Endodermal cell (in vitro differentiated cells): ENCODE measurements at regions not wholly inside any gene's neighbourhood (a gene's known extent, or its start where the extent isn't known, plus 50 kb on each side); places are given as distances from the start of the nearest gene placed in this dataset.
"Not testable (repeated sequence)": the region's sequence is repeated elsewhere in the genome, so short reads cannot be mapped to it uniquely, and the experiment has no call there.

Experiments
- DNase-seq: peaks from one replicate; pipeline ENCODE4 v3.0.0-alpha.2; 2017
- H3K27ac ChIP-seq: 2 replicates; pipeline ENCODE4 v1.5.1; 2013; ENCODE audit warnings: mild to moderate bottlenecking, low read depth, low read length, moderate library complexity
- H3K27me3 ChIP-seq: 2 replicates; pipeline ENCODE4 v1.6.1; 2013; ENCODE audit warnings: mild to moderate bottlenecking, low read length, moderate library complexity; ENCODE audit not compliant: insufficient read depth, control insufficient read depth, poor library complexity, severe bottlenecking
- H3K36me3 ChIP-seq: 2 replicates; pipeline ENCODE4 v1.7.0; 2013; ENCODE audit warnings: mild to moderate bottlenecking, low read length, moderate library complexity; ENCODE audit not compliant: control insufficient read depth, insufficient read depth
- H3K4me1 ChIP-seq: one replicate; pipeline ENCODE4 v1.7.0; 2013; ENCODE audit warnings: low read length; ENCODE audit not compliant: control insufficient read depth, insufficient read depth
- H3K4me3 ChIP-seq: 2 replicates; pipeline ENCODE4 v1.5.1; 2013; ENCODE audit warnings: mild to moderate bottlenecking, low read length, moderate library complexity
- H3K9ac ChIP-seq: 2 replicates; pipeline ENCODE4 v1.6.1; 2013; ENCODE audit warnings: mild to moderate bottlenecking, low read length, moderate library complexity; ENCODE audit not compliant: poor library complexity, severe bottlenecking; ENCODE audit errors: extremely low read depth
- H3K9me3 ChIP-seq: 2 replicates; pipeline ENCODE4 v1.6.1; 2013; ENCODE audit warnings: mild to moderate bottlenecking, low read length, moderate library complexity; ENCODE audit not compliant: control insufficient read depth
- H3K27ac Mint-ChIP-seq: 2 replicates; pipeline ENCODE4 v1.8.0; 2020; ENCODE audit warnings: mixed read lengths
- H3K27me3 Mint-ChIP-seq: 2 replicates; pipeline ENCODE4 v1.8.0; 2021; ENCODE audit warnings: mild to moderate bottlenecking, mixed read lengths; ENCODE audit not compliant: insufficient read depth
- H3K36me3 Mint-ChIP-seq: 2 replicates; pipeline ENCODE4 v1.8.0; 2020; ENCODE audit warnings: low read depth, mixed read lengths
- H3K4me1 Mint-ChIP-seq: 2 replicates; pipeline ENCODE4 v1.8.0; 2020; ENCODE audit warnings: mixed read lengths
- H3K4me3 Mint-ChIP-seq: 2 replicates; pipeline ENCODE4 v1.8.0; 2020; ENCODE audit warnings: mild to moderate bottlenecking, moderate library complexity, mixed read lengths
- H3K9me3 Mint-ChIP-seq: 2 replicates; pipeline ENCODE4 v1.8.0; 2020; ENCODE audit warnings: mild to moderate bottlenecking, mixed read lengths
- WGBS, 2 experiments: methylation state at CpG; one replicate each; pipeline versions ENCODE4 v1.1.5 to v1.1.7; 2013; ENCODE audit warnings: missing lambda C conversion rate in 2 of 2, mixed read lengths in 1 of 2; ENCODE audit not compliant: insufficient coverage in 1 of 2, insufficient read length in 1 of 2; 5-methylcytosine and 5-hydroxymethylcytosine counted together
- TF ChIP-seq, protein P1 (sequence below): fragments of 200-600 bp; sonication (generic); conservative IDR thresholded peaks from 2 replicates; pipeline ENCODE4 v1.5.0; 2021; ENCODE audit warnings: antibody characterized with exemption, mild to moderate bottlenecking

DNA sequence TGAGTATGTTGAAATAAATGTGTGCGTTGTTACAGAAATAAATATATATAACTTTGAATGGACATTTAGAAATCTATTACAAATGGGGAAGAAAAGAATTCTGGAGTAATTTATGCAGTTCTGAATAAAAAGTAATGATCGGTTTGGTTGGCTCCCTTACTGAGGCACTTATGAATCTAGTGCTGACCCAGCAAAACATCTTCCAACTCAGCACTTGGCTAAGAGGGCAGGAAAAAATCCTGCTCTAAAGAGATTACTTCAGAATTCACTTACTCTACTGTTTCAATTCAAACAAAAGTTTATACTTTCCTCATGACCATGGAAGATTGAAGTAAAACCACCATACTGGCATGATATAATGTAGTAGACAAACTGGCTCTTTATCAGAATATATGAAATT lies 123.9 kb upstream of the RXFP1 start:
- Histone ChIP-seq H3K9me3 (no peaks in the 10 kb centered on the region), H3K27me3 (no peaks in the 10 kb centered on the region), H3K4me3 (no peak overlapping the region), H3K4me1 (no peaks in the 10 kb centered on the region), H3K27ac (no peak overlapping the region), H3K9ac (no peak overlapping the region), H3K36me3 (no peaks in the 10 kb centered on the region)
- no peak for DNase-seq
- no peaks in the 10 kb centered on the region for H3K36me3 Mint-ChIP-seq
- WGBS, 2 experiments = 91% methylated on average over 1 of the region's 2 CpGs; no CpG with 5 or more reads in 1 of the 2 experiments
- no peaks in the 10 kb centered on the region for H3K27me3 Mint-ChIP-seq
- H3K9me3 Mint-ChIP-seq = no peaks in the 10 kb centered on the region
- H3K4me1 Mint-ChIP-seq = no peaks in the 10 kb centered on the region
- H3K27ac Mint-ChIP-seq = no peak overlapping the region
- H3K4me3 Mint-ChIP-seq = no peak overlapping the region
- TF ChIP-seq, protein P1, sequence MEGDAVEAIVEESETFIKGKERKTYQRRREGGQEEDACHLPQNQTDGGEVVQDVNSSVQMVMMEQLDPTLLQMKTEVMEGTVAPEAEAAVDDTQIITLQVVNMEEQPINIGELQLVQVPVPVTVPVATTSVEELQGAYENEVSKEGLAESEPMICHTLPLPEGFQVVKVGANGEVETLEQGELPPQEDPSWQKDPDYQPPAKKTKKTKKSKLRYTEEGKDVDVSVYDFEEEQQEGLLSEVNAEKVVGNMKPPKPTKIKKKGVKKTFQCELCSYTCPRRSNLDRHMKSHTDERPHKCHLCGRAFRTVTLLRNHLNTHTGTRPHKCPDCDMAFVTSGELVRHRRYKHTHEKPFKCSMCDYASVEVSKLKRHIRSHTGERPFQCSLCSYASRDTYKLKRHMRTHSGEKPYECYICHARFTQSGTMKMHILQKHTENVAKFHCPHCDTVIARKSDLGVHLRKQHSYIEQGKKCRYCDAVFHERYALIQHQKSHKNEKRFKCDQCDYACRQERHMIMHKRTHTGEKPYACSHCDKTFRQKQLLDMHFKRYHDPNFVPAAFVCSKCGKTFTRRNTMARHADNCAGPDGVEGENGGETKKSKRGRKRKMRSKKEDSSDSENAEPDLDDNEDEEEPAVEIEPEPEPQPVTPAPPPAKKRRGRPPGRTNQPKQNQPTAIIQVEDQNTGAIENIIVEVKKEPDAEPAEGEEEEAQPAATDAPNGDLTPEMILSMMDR = no peak

- not testable (repeated sequence) for H3K4me3 Mint-ChIP-seq, H3K9ac ChIP-seq, H3K9me3 ChIP-seq, DNase-seq, H3K36me3 ChIP-seq, H3K4me3 ChIP-seq, H3K27me3 Mint-ChIP-seq, H3K4me1 Mint-ChIP-seq, H3K36me3 Mint-ChIP-seq, H3K9me3 Mint-ChIP-seq, H3K4me1 ChIP-seq, H3K27ac Mint-ChIP-seq, H3K27ac ChIP-seq, H3K27me3 ChIP-seq
- WGBS, 2 experiments = 96 to 100% methylated on average over 2 to 27 of the region's 29 CpGs
Observed at GRCh38 chr4:158407961-158408360, 113.7 kb upstream of the RXFP1 start.

GRCh38 chr4:158410272-158410671 lies 111.4 kb upstream of the RXFP1 start:
- Histone ChIP-seq H3K9ac (no peak overlapping the region), H3K36me3 (no peaks in the 10 kb centered on the region), H3K27me3 (no peaks in the 10 kb centered on the region), H3K9me3 (no peaks in the 10 kb centered on the region), H3K4me3 (no peak overlapping the region), H3K27ac (no peak overlapping the region), H3K4me1 (no peaks in the 10 kb centered on the region)
- H3K27ac Mint-ChIP-seq = no peak overlapping the region
- peaks cover 8% of the 10 kb centered on the region for H3K9me3 Mint-ChIP-seq
- H3K4me3 Mint-ChIP-seq = no peak overlapping the region
- H3K4me1 Mint-ChIP-seq = no peaks in the 10 kb centered on the region
- TF ChIP-seq, protein P1 = peak; percentile 42
- DNase-seq = no peak
- peaks cover 16% of the 10 kb centered on the region for H3K27me3 Mint-ChIP-seq
- 85 to 100% methylated on average over 3 of the region's 3 CpGs for WGBS, 2 experiments
- H3K36me3 Mint-ChIP-seq = no peaks in the 10 kb centered on the region

GRCh38 chr4:158411269-158411668 lies 110.4 kb upstream of the RXFP1 start:
- Histone ChIP-seq H3K4me3 (no peak overlapping the region), H3K9ac (no peak overlapping the region), H3K36me3 (no peaks in the 10 kb centered on the region), H3K9me3 (no peaks in the 10 kb centered on the region), H3K27ac (no peak overlapping the region), H3K27me3 (no peaks in the 10 kb centered on the region), H3K4me1 (no peaks in the 10 kb centered on the region)
- TF ChIP-seq, protein P1 = no peak
- Mint-ChIP-seq H3K27ac (no peak overlapping the region), H3K27me3 (peaks cover 24% of the 10 kb centered on the region), H3K9me3 (peaks cover 8% of the 10 kb centered on the region), H3K4me1 (no peaks in the 10 kb centered on the region), H3K36me3 (no peaks in the 10 kb centered on the region), H3K4me3 (no peak overlapping the region)
- 82 to 89% methylated on average over 2 of the region's 2 CpGs for WGBS, 2 experiments
- peak; percentile 45 for DNase-seq
